PC-3 (cell line): ENCODE measurements at regions not wholly inside any gene's neighbourhood (a gene's known extent, or its start where the extent isn't known, plus 50 kb on each side); places are given as distances from the start of the nearest gene placed in this dataset.

ENCODE experiments used
- ATAC-seq: fragments of 200-7000 bp; cut with Tn5 transposase; 2 replicates; pipeline ENCODE4 v1.9.1; 2020; ENCODE audit warnings: mild to moderate bottlenecking, moderate library complexity
- BruUV-seq: library from RNA; stranded (reverse); fragments of 400-500 nt; replicated peaks from 2 replicates; lab custom pipeline; 2021; lab: Mats Ljungman, UMichigan
- CTCF ChIA-PET: fragments of 300-600 bp; sonication (Branson Sonifier 250); formaldehyde crosslinking; loops from one replicate; lab custom pipeline; 2022; ENCODE audit warnings: antibody characterized with exemption; lab: Charles Lee
- POLR2A ChIA-PET: fragments of 300-600 bp; sonication (Branson Sonifier 250); formaldehyde crosslinking; loops from one replicate; lab custom pipeline; 2022; ENCODE audit warnings: antibody characterized with exemption; ENCODE audit not compliant: unreplicated experiment; lab: Charles Lee
- DNase-seq: peaks from one replicate; pipeline ENCODE4 v3.0.0-alpha.2; 2015
- H2AFZ ChIP-seq: fragments of 300-600 bp; sonication (generic); 2 replicates; pipeline ENCODE4 v1.6.0; 2016; ENCODE audit warnings: antibody characterized with exemption, low read length
- H3F3A ChIP-seq: fragments of 300-600 bp; sonication (generic); one replicate; pipeline ENCODE4 v1.6.0; 2017; ENCODE audit warnings: antibody characterized with exemption, low read length, control low read depth, mild to moderate bottlenecking; ENCODE audit not compliant: unreplicated experiment
- H3K27ac ChIP-seq: fragments of 300-600 bp; sonication (generic); 2 replicates; pipeline ENCODE4 v1.5.1; 2016; ENCODE audit warnings: mild to moderate bottlenecking, low read length
- H3K27me3 ChIP-seq: fragments of 300-600 bp; sonication (generic); 2 replicates; pipeline ENCODE4 v1.6.1; 2016; ENCODE audit warnings: low read length, mixed read lengths
- H3K36me3 ChIP-seq: fragments of 300-600 bp; sonication (generic); 2 replicates; pipeline ENCODE4 v1.6.1; 2016; ENCODE audit warnings: low read depth, mixed run types, low read length, mixed read lengths
- H3K4me1 ChIP-seq: fragments of 300-600 bp; sonication (generic); 2 replicates; pipeline ENCODE4 v1.5.1; 2016; ENCODE audit warnings: low read length; ENCODE audit not compliant: insufficient read depth
- H3K4me2 ChIP-seq: fragments of 300-600 bp; sonication (generic); 2 replicates; pipeline ENCODE4 v1.6.0; 2016; ENCODE audit warnings: low read length
- H3K4me3 ChIP-seq: fragments of 300-600 bp; sonication (generic); 2 replicates; pipeline ENCODE4 v1.5.1; 2016; ENCODE audit warnings: mild to moderate bottlenecking, low read length, mixed read lengths
- H3K79me2 ChIP-seq: fragments of 300-600 bp; sonication (generic); 2 replicates; pipeline ENCODE4 v1.6.1; 2017; ENCODE audit warnings: low read length, mixed read lengths
- H3K9ac ChIP-seq: fragments of 300-600 bp; sonication (generic); 2 replicates; pipeline ENCODE4 v1.6.0; 2016; ENCODE audit warnings: mild to moderate bottlenecking, low read length
- H3K9me2 ChIP-seq: fragments of 300-600 bp; sonication (generic); replicated peaks from 2 replicates; pipeline ENCODE4 v1.6.1; 2016; ENCODE audit warnings: mixed run types, low read length, mixed read lengths
- H3K9me3 ChIP-seq: fragments of 300-600 bp; sonication (generic); 2 replicates; pipeline ENCODE4 v1.6.1; 2016; ENCODE audit warnings: low read length, mixed read lengths
- H4K20me1 ChIP-seq: fragments of 300-600 bp; sonication (generic); 2 replicates; pipeline ENCODE4 v1.6.1; 2016; ENCODE audit warnings: low read length, mixed read lengths
- CTCF ChIP-seq: fragments of 300-600 bp; sonication (generic); conservative IDR thresholded peaks from 2 replicates; pipeline ENCODE4 v1.5.1; 2017; ENCODE audit warnings: antibody characterized with exemption, low read depth, mild to moderate bottlenecking, low read length
- EZH2 ChIP-seq: fragments of 300-600 bp; sonication (generic); IDR thresholded peaks from one replicate; pipeline ENCODE4 v1.6.1; 2017; ENCODE audit warnings: antibody characterized with exemption, mild to moderate bottlenecking, low read length; ENCODE audit not compliant: unreplicated experiment
- EZH2phosphoT487 ChIP-seq: fragments of 300-600 bp; sonication (generic); IDR thresholded peaks from 2 replicates; pipeline ENCODE4 v1.6.1; 2018; ENCODE audit warnings: mild to moderate bottlenecking, antibody characterized with exemption, low read length, borderline replicate concordance
- intact Hi-C: fragments of 100-400 bp; cut with micrococcal nuclease; formaldehyde crosslinking; loops from 2 replicates; pipeline ENCODE4 v1.9.0; 2023

- ChIA-PET CTCF (no interaction called here), POLR2A (no interaction called here)
- no peaks in the 10 kb centered on the region for H3K27me3 ChIP-seq
- intact Hi-C loops: no loop called here
- TF ChIP-seq EZH2phosphoT487: no peak
- TF ChIP-seq CTCF: no peak
- TF ChIP-seq EZH2: no peak
- no peaks in the 10 kb centered on the region for H3K4me1 ChIP-seq
- H4K20me1 ChIP-seq: no peaks in the 10 kb centered on the region
- no peak overlapping the region for H3K4me3 ChIP-seq
- H3K9me2 ChIP-seq: no peaks in the 10 kb centered on the region
- no peak overlapping the region for H3K4me2 ChIP-seq
- ATAC-seq: no peak
- H2AFZ ChIP-seq: no peak overlapping the region
- H3K27ac ChIP-seq: no peak overlapping the region
- no peaks in the 10 kb centered on the region for H3K36me3 ChIP-seq
- H3K9ac ChIP-seq: no peak overlapping the region
- no peak for DNase-seq
- H3K9me3 ChIP-seq: no peaks in the 10 kb centered on the region
- BruUV-seq: no TSS peak
- H3F3A ChIP-seq: no peaks in the 10 kb centered on the region
- H3K79me2 ChIP-seq: no peaks in the 10 kb centered on the region
Measured at GRCh38 chr5:64026493-64026892, 64.2 kb upstream of the HTR1A start.

GRCh38 chr5:64019746-64020145, 57.5 kb upstream of the HTR1A start:
- BruUV-seq: no TSS peak
- intact Hi-C loops: no loop called here
- CTCF ChIA-PET: no interaction called here
- no peaks in the 10 kb centered on the region for H3K79me2 ChIP-seq
- DNase-seq (no peak), ATAC-seq (no peak)
- no peaks in the 10 kb centered on the region for H3F3A ChIP-seq
- H3K36me3 ChIP-seq: no peaks in the 10 kb centered on the region
- H3K4me3 ChIP-seq: no peak overlapping the region
- TF ChIP-seq EZH2phosphoT487: no peak
- TF ChIP-seq EZH2: no peak
- TF ChIP-seq CTCF: no peak
- no peaks in the 10 kb centered on the region for H3K4me1 ChIP-seq
- no peak overlapping the region for H2AFZ ChIP-seq
- no peaks in the 10 kb centered on the region for H3K9me2 ChIP-seq
- no peak overlapping the region for H3K9ac ChIP-seq
- H3K9me3 ChIP-seq: no peaks in the 10 kb centered on the region
- H3K4me2 ChIP-seq: no peak overlapping the region
- POLR2A ChIA-PET: no interaction called here
- H3K27me3 ChIP-seq: peaks cover 24% of the 10 kb centered on the region
- H4K20me1 ChIP-seq: no peaks in the 10 kb centered on the region
- no peak overlapping the region for H3K27ac ChIP-seq

GRCh38 chr5:64018966-64019365, 56.7 kb upstream of the HTR1A start:
- Histone ChIP-seq H3K4me1 (no peaks in the 10 kb centered on the region), H3K9me2 (no peaks in the 10 kb centered on the region), H3K27me3 (peaks cover 24% of the 10 kb centered on the region), H3K79me2 (no peaks in the 10 kb centered on the region), H3K9ac (no peak overlapping the region), H3K36me3 (no peaks in the 10 kb centered on the region), H3K27ac (no peak overlapping the region), H3K4me2 (no peak overlapping the region), H3K9me3 (no peaks in the 10 kb centered on the region), H3F3A (no peaks in the 10 kb centered on the region), H3K4me3 (no peak overlapping the region), H4K20me1 (no peaks in the 10 kb centered on the region), H2AFZ (no peak overlapping the region)
- no TSS peak for BruUV-seq
- DNase-seq (no peak), ATAC-seq (no peak)
- ChIA-PET POLR2A (no interaction called here), CTCF (no interaction called here)
- TF ChIP-seq EZH2phosphoT487 (no peak), EZH2 (no peak), CTCF (no peak)
- intact Hi-C loops: no loop called here
